ENCODE measurements at regions not wholly inside any gene's neighbourhood (a gene's known extent, or its start where the extent isn't known, plus 50 kb on each side); places are given as distances from the start of the nearest gene placed in this dataset.

DNA sequence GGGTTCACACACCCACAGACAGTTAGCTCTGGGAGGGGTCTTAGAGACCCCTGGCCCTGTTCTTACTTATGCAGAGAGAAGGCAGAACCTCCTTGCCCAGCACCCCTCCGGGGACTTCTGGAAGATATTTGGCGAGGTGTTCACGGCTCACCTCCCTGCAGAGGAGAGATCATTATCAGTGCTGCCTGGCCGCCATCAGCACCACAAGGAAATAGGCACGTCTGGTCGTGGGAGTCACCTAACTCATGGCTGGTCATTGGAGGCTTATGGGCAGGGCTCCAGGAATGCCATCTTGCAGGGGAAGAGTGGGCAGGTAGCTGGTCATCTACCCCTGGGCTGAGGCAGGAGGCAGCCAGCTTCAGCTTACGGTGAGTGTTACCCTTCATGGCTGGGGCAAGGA lies 189.4 kb downstream of the RPS24 start:
- TF ChIP-seq, protein P1, sequence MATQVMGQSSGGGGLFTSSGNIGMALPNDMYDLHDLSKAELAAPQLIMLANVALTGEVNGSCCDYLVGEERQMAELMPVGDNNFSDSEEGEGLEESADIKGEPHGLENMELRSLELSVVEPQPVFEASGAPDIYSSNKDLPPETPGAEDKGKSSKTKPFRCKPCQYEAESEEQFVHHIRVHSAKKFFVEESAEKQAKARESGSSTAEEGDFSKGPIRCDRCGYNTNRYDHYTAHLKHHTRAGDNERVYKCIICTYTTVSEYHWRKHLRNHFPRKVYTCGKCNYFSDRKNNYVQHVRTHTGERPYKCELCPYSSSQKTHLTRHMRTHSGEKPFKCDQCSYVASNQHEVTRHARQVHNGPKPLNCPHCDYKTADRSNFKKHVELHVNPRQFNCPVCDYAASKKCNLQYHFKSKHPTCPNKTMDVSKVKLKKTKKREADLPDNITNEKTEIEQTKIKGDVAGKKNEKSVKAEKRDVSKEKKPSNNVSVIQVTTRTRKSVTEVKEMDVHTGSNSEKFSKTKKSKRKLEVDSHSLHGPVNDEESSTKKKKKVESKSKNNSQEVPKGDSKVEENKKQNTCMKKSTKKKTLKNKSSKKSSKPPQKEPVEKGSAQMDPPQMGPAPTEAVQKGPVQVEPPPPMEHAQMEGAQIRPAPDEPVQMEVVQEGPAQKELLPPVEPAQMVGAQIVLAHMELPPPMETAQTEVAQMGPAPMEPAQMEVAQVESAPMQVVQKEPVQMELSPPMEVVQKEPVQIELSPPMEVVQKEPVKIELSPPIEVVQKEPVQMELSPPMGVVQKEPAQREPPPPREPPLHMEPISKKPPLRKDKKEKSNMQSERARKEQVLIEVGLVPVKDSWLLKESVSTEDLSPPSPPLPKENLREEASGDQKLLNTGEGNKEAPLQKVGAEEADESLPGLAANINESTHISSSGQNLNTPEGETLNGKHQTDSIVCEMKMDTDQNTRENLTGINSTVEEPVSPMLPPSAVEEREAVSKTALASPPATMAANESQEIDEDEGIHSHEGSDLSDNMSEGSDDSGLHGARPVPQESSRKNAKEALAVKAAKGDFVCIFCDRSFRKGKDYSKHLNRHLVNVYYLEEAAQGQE (IDR thresholded peaks at IDR 0.05; ENCODE audit: insufficient read depth in 1 of 2, low read depth in 2 of 2, low read length in 2 of 2) = no peak
- TF ChIP-seq POLR2AphosphoS5 (IDR thresholded peaks at IDR 0.05; ENCODE audit: low read depth, low read length) = no peak
- no peak for TF ChIP-seq SIN3A (IDR thresholded peaks at IDR 0.05; ENCODE audit: borderline replicate concordance, insufficient read depth, low read length)
- no peak for TF ChIP-seq FOXP2 (optimal IDR thresholded peaks at IDR 0.05; ENCODE audit: borderline replicate concordance, extremely low read depth, extremely low read length, insufficient read depth)
- no peak for TF ChIP-seq TAF1 (IDR thresholded peaks at IDR 0.05; ENCODE audit: borderline replicate concordance, insufficient read depth, low read length)

DNA sequence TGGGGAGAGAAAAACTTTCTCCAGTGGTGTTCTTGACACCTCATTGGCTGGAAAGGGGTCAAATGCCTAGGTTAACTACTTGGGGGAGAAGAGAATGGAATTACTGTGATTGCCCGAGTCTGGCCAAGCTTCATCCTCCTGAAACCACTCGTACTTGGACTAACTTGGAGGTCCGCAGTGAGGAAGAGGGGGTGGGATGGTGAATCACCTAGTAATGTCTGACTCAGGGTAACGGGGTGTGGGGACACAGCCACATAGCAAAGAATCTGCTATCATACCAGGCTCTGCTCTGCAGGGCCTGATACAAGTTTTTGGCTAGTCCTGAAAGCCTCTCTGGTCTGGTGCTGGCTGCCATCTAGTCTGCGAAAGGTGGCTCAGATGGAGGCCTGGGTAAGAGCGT lies 190.9 kb downstream of the RPS24 start:
- TF ChIP-seq SIN3A (IDR thresholded peaks at IDR 0.05; ENCODE audit: borderline replicate concordance, insufficient read depth, low read length) (no peak), FOXP2 (optimal IDR thresholded peaks at IDR 0.05; ENCODE audit: borderline replicate concordance, extremely low read depth, extremely low read length, insufficient read depth) (no peak), POLR2AphosphoS5 (IDR thresholded peaks at IDR 0.05; ENCODE audit: low read depth, low read length) (no peak), TAF1 (IDR thresholded peaks at IDR 0.05; ENCODE audit: borderline replicate concordance, insufficient read depth, low read length) (no peak)
- TF ChIP-seq, protein P1 (IDR thresholded peaks at IDR 0.05; ENCODE audit: insufficient read depth in 1 of 2, low read depth in 2 of 2, low read length in 2 of 2) = no peak

GRCh38 chr10:78225594-78225993 lies 191.9 kb downstream of the RPS24 start:
- TF ChIP-seq, protein P1 (IDR thresholded peaks at IDR 0.05; ENCODE audit: insufficient read depth in 1 of 2, low read depth in 2 of 2, low read length in 2 of 2) = no peak
- TF ChIP-seq POLR2AphosphoS5 (IDR thresholded peaks at IDR 0.05; ENCODE audit: low read depth, low read length) = no peak
- TF ChIP-seq SIN3A (IDR thresholded peaks at IDR 0.05; ENCODE audit: borderline replicate concordance, insufficient read depth, low read length) = no peak
- TF ChIP-seq FOXP2 (optimal IDR thresholded peaks at IDR 0.05; ENCODE audit: borderline replicate concordance, extremely low read depth, extremely low read length, insufficient read depth) = no peak
- TF ChIP-seq TAF1 (IDR thresholded peaks at IDR 0.05; ENCODE audit: borderline replicate concordance, insufficient read depth, low read length) = no peak

DNA sequence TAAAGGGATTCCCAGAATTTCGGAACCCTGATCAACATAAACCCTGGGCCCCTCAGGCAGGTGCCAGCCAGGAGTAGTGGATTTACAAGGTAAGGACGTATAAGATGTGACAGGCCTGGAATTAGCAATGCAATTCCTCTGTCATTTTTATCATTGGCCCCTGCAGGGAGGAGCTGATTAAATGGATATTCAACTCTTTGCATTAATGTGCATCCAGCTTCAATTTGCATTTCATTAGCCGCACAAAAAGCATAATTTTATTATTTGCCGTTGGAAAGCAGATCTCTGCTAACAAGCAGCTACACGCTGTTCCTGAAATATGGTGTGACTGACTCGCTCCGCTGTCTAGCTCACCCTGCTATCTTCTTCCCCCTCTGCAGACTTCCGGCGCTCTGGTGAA lies 195.8 kb downstream of the RPS24 start:
- TF ChIP-seq SIN3A (IDR thresholded peaks at IDR 0.05; ENCODE audit: borderline replicate concordance, insufficient read depth, low read length) (no peak), FOXP2 (optimal IDR thresholded peaks at IDR 0.05; ENCODE audit: borderline replicate concordance, extremely low read depth, extremely low read length, insufficient read depth) (no peak), POLR2AphosphoS5 (IDR thresholded peaks at IDR 0.05; ENCODE audit: low read depth, low read length) (no peak), TAF1 (IDR thresholded peaks at IDR 0.05; ENCODE audit: borderline replicate concordance, insufficient read depth, low read length) (no peak)
- TF ChIP-seq, protein P1 (IDR thresholded peaks at IDR 0.05; ENCODE audit: insufficient read depth in 1 of 2, low read depth in 2 of 2, low read length in 2 of 2) = no peak
